HG03460 (cell line): ENCODE measurements at regions not wholly inside any gene's neighbourhood (a gene's known extent, or its start where the extent isn't known, plus 50 kb on each side); places are given as distances from the start of the nearest gene placed in this dataset.

ENCODE experiments used
- ATAC-seq: cut with Tn5 transposase; IDR thresholded peaks from one replicate; pipeline ENCODE4 v1.9.1; 2021; ENCODE audit not compliant: unreplicated experiment

DNA sequence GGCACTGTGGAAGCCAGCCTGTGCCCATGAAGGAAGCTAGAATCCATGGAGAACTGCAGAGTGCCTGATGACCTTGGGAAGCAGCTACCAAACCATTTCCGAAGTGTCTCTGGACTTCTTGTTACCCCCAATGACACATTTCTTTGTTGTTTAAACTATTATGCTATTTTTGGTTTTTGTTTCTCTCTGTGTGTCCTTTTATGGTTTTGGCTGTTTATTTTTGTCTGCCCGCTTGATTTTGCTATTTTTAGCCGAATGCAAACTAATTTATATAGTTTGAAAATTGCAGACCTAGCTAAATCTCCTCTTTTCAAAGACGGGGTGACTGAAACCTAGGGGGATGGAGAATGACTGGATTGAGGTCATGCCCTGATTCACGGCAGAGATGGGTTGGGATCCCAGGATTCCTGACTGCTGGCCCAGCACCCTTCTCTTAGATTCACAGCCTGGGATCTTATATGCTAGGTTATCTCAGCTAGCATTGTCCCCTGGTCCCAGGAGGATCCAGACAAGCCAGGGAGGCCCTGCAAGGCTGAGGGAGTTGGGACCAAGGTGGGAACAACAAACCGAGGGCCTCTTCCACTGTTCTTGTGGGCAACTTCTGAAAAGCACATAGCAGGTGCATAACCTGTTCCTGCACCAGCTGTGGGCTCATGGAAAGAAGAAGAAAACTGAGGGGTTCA lies 116.3 kb upstream of the HAAO start:
- ATAC-seq: no peak

GRCh38 chr2:42907835-42908234 lies 115.5 kb upstream of the HAAO start:
- ATAC-seq: no peak

- ATAC-seq: no peak
Measured at GRCh38 chr2:42906557-42907411, 114.4 kb upstream of the HAAO start.

- no peak for ATAC-seq
Measured at GRCh38 chr2:42906111-42906556, 113.8 kb upstream of the HAAO start.

DNA sequence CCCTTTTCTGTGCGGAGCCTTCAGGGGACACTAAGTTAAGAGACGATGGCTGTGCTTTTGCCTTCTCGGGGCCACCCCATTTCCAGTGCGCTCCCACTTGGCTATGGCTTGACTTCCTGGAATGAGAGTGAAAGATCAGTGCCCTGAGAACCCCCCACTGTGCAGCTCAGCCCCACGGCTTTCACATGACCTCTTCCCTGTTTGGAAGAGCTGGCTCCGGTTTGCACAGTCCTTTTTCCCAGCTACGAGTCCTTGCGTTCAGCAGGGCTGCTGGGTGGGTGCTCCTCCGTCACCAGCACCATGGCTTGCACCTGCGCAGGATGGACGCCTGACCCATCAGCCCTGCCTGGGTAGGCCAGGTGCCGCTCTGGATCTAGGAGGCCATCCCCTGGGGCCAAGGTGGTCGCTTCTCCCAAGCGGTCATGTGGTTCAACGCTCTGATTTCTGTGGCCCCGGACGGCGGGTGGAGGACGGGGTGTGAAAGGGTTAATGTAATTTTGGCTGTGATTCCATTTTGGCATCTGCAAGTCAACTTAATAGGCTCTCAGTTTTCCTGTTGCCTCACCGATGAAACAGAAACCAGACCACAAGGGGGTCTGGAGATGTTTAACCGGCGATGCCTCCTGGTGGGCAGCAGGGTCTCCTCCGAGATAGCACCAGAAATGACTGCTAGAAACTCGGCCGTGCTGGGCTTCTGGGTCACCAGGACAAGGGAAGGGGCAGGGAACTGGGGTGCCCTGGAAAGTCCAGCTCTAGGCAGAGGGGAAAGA lies 113.1 kb upstream of the HAAO start:
- ATAC-seq: no peak

DNA sequence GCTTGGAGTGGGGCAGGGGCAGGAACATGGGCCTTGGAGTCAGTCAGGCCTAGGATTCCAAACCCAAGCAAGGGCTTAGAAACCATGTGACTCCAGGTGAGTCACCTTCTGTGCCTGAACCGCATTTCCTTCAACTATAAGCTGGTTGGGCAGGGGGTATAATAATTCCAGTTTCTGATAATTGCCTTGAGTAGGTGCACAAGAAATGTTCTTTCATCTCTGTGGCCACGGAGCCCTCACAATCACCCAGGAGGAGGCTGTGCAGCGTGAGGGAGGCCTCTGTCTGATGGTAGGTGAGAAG lies 112.1 kb upstream of the HAAO start:
- no peak for ATAC-seq

GRCh38 chr2:42903821-42904575 lies 111.6 kb upstream of the HAAO start:
- no peak for ATAC-seq

GRCh38 chr2:42902939-42903709 lies 110.7 kb upstream of the HAAO start:
- ATAC-seq: no peak

DNA sequence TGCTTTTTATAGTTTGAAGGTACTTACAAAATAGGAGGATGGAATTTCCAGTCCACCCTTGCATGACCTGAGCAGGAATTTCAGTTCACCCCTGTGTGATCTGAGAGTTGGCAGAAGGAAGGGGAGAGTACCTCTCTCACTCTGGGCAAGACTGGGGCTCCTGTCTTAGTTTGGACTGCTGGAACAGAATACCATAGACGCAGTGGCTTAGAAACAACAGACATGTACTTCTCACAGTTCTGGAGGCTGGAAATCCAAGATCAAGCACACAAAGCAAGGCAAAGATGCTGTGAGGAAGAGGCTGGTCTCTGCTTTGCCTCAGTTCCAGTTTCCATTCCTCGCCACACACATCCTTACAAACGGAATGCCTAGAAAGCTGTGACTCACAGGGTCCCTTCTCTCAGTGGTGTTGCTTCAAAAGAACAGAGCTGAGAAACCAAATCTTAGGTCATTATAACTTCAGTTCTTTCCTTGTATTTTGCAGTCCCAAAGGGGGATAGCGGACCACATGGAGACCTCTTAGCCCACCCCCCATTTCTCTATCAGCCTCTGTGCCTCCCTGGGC lies 108.8 kb upstream of the HAAO start:
- ATAC-seq: no peak

GRCh38 chr2:42900289-42900891 lies 108.0 kb upstream of the HAAO start:
- ATAC-seq: no peak

GRCh38 chr2:42897358-42897757 lies 105.0 kb upstream of the HAAO start:
- ATAC-seq: no peak

- ATAC-seq: no peak
Measured at GRCh38 chr2:42895791-42896135, 103.4 kb upstream of the HAAO start.

- no peak for ATAC-seq
Measured at GRCh38 chr2:42895134-42895790, 102.9 kb upstream of the HAAO start.

GRCh38 chr2:42893047-42893758 lies 100.8 kb upstream of the HAAO start:
- ATAC-seq: no peak

- ATAC-seq: no peak
Measured at GRCh38 chr2:42890791-42891355, 98.5 kb upstream of the HAAO start.

GRCh38 chr2:42888321-42889245 lies 96.2 kb upstream of the HAAO start:
- ATAC-seq: no peak

DNA sequence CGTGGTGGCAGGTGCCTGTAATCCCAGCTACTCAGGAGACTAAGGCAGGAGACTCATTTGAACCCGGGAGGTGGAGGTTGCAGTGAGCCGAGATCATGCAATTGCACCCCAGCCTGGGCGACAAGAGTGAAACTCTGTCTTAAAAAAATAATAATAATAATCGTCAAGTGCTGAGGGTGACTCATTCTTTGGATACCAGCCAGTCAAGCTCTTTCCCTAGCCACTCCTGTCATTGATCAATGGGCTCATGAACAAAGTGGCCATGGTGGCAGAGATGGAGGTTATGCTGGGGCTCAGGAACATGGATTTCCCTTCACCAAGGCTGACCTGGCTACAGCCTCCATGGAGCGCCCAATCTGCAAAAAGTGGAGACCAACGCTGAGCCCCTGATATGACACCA lies 94.5 kb upstream of the HAAO start:
- ATAC-seq: no peak
